GM20000 (cell line): ENCODE measurements at regions not wholly inside any gene's neighbourhood (a gene's known extent, or its start where the extent isn't known, plus 50 kb on each side); places are given as distances from the start of the nearest gene placed in this dataset.

Experiments used
- DNase-seq: peaks from one replicate; pipeline ENCODE4 v3.0.0; 2012; ENCODE audit warnings: low spot score
- TF ChIP-seq, protein P1 (sequence below): IDR thresholded peaks from 2 replicates; pipeline ENCODE4 v1.5.1; 2012; ENCODE audit warnings: mild to moderate bottlenecking, control low read depth; ENCODE audit errors: extremely low read depth, missing control alignments

GRCh38 chr3:163126115-163126514 is 1629.5 kb downstream of the OTOL1 start:
- no peak for DNase-seq
- TF ChIP-seq, protein P1, sequence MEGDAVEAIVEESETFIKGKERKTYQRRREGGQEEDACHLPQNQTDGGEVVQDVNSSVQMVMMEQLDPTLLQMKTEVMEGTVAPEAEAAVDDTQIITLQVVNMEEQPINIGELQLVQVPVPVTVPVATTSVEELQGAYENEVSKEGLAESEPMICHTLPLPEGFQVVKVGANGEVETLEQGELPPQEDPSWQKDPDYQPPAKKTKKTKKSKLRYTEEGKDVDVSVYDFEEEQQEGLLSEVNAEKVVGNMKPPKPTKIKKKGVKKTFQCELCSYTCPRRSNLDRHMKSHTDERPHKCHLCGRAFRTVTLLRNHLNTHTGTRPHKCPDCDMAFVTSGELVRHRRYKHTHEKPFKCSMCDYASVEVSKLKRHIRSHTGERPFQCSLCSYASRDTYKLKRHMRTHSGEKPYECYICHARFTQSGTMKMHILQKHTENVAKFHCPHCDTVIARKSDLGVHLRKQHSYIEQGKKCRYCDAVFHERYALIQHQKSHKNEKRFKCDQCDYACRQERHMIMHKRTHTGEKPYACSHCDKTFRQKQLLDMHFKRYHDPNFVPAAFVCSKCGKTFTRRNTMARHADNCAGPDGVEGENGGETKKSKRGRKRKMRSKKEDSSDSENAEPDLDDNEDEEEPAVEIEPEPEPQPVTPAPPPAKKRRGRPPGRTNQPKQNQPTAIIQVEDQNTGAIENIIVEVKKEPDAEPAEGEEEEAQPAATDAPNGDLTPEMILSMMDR = no peak
